ACC112 (cell line): ENCODE measurements at regions not wholly inside any gene's neighbourhood (a gene's known extent, or its start where the extent isn't known, plus 50 kb on each side); places are given as distances from the start of the nearest gene placed in this dataset.
"Not testable (repeated sequence)": the region's sequence is repeated elsewhere in the genome, so short reads cannot be mapped to it uniquely, and the experiment has no call there.

ENCODE experiments used
- H2AFZ ChIP-seq: fragments of 200-600 bp; sonication (generic); one replicate; pipeline ENCODE4 v1.6.0; 2017; ENCODE audit warnings: antibody characterized with exemption, low read length; ENCODE audit not compliant: unreplicated experiment
- H3K27ac ChIP-seq: fragments of 200-600 bp; sonication (generic); 2 replicates; pipeline ENCODE4 v1.5.1; 2014; ENCODE audit warnings: low read depth, mild to moderate bottlenecking, antibody characterized with exemption, low read length, moderate library complexity
- H3K27me3 ChIP-seq: fragments of 200-600 bp; sonication (generic); 2 replicates; pipeline ENCODE4 v1.6.1; 2014; ENCODE audit warnings: mild to moderate bottlenecking, antibody characterized with exemption, low read length, moderate library complexity, mixed read lengths; ENCODE audit not compliant: insufficient read depth
- H3K36me3 ChIP-seq: fragments of 200-600 bp; sonication (generic); 2 replicates; pipeline ENCODE4 v1.6.1; 2016; ENCODE audit warnings: mild to moderate bottlenecking, antibody characterized with exemption, low read length, moderate library complexity, mixed read lengths; ENCODE audit not compliant: insufficient read depth
- H3K4me1 ChIP-seq: fragments of 200-600 bp; sonication (generic); one replicate; pipeline ENCODE4 v1.6.1; 2016; ENCODE audit warnings: low read length, mixed read lengths; ENCODE audit not compliant: insufficient read depth, unreplicated experiment, control insufficient read depth
- H3K4me3 ChIP-seq: fragments of 200-600 bp; sonication (generic); 2 replicates; pipeline ENCODE4 v1.5.1; 2014; ENCODE audit warnings: mild to moderate bottlenecking, low read depth, low read length
- H3K79me2 ChIP-seq: fragments of 200-600 bp; sonication (generic); one replicate; pipeline ENCODE4 v1.6.0; 2016; ENCODE audit warnings: low read length; ENCODE audit not compliant: control insufficient read depth, unreplicated experiment, insufficient read depth

GRCh38 chr6:86707545-86708120 lies 229.7 kb upstream of the HTR1E start:
- Histone ChIP-seq H3K27ac (no peak overlapping the region), H3K36me3 (no peaks in the 10 kb centered on the region), H3K4me3 (no peak overlapping the region), H3K27me3 (no peaks in the 10 kb centered on the region), H3K79me2 (no peaks in the 10 kb centered on the region), H3K4me1 (no peaks in the 10 kb centered on the region), H2AFZ (no peak overlapping the region)

GRCh38 chr6:86706449-86706848 lies 230.9 kb upstream of the HTR1E start:
- Histone ChIP-seq H2AFZ (no peak overlapping the region), H3K79me2 (no peaks in the 10 kb centered on the region), H3K4me1 (no peaks in the 10 kb centered on the region), H3K36me3 (no peaks in the 10 kb centered on the region), H3K27me3 (no peaks in the 10 kb centered on the region), H3K27ac (no peak overlapping the region), H3K4me3 (no peak overlapping the region)

- not testable (repeated sequence) for H3K79me2 ChIP-seq, H3K36me3 ChIP-seq, H3K27me3 ChIP-seq, H2AFZ ChIP-seq, H3K4me1 ChIP-seq, H3K27ac ChIP-seq, H3K4me3 ChIP-seq
Observed at GRCh38 chr6:86701228-86701627, 236.1 kb upstream of the HTR1E start.

GRCh38 chr6:86686496-86686895 lies 250.8 kb upstream of the HTR1E start:
- H3K4me1 ChIP-seq: no peaks in the 10 kb centered on the region
- H3K36me3 ChIP-seq: no peaks in the 10 kb centered on the region
- H3K4me3 ChIP-seq: no peak overlapping the region
- H2AFZ ChIP-seq: no peak overlapping the region
- H3K79me2 ChIP-seq: no peaks in the 10 kb centered on the region
- H3K27me3 ChIP-seq: no peaks in the 10 kb centered on the region
- H3K27ac ChIP-seq: no peak overlapping the region

GRCh38 chr6:86685230-86685797 lies 252.0 kb upstream of the HTR1E start:
- Histone ChIP-seq H2AFZ (no peak overlapping the region), H3K27ac (no peak overlapping the region), H3K4me3 (no peak overlapping the region), H3K79me2 (no peaks in the 10 kb centered on the region), H3K27me3 (no peaks in the 10 kb centered on the region), H3K4me1 (no peaks in the 10 kb centered on the region), H3K36me3 (no peaks in the 10 kb centered on the region)

GRCh38 chr6:86683132-86683908 lies 254.0 kb upstream of the HTR1E start:
- H3K27ac ChIP-seq: no peak overlapping the region
- no peaks in the 10 kb centered on the region for H3K4me1 ChIP-seq

GRCh38 chr6:86682297-86682696 lies 255.0 kb upstream of the HTR1E start:
- Histone ChIP-seq H2AFZ (no peak overlapping the region), H3K36me3 (no peaks in the 10 kb centered on the region), H3K27me3 (no peaks in the 10 kb centered on the region), H3K4me3 (no peak overlapping the region), H3K4me1 (no peaks in the 10 kb centered on the region), H3K79me2 (no peaks in the 10 kb centered on the region), H3K27ac (no peak overlapping the region)

More at GRCh38 chr6:86683132-86683908, 254.0 kb upstream of the HTR1E start:
- H3K27me3 ChIP-seq: no peaks in the 10 kb centered on the region
- no peak overlapping the region for H3K4me3 ChIP-seq
- no peaks in the 10 kb centered on the region for H3K36me3 ChIP-seq
- H3K79me2 ChIP-seq: no peaks in the 10 kb centered on the region
- H2AFZ ChIP-seq: no peak overlapping the region

GRCh38 chr6:86681140-86681539 lies 256.2 kb upstream of the HTR1E start:
- not testable (repeated sequence) for H3K79me2 ChIP-seq, H2AFZ ChIP-seq, H3K4me1 ChIP-seq, H3K27ac ChIP-seq, H3K4me3 ChIP-seq, H3K36me3 ChIP-seq, H3K27me3 ChIP-seq

GRCh38 chr6:86672125-86672524 lies 265.2 kb upstream of the HTR1E start:
- not testable (repeated sequence) for H3K4me1 ChIP-seq, H2AFZ ChIP-seq, H3K36me3 ChIP-seq, H3K27me3 ChIP-seq, H3K79me2 ChIP-seq, H3K27ac ChIP-seq, H3K4me3 ChIP-seq

- no peak overlapping the region for H3K4me3 ChIP-seq
Observed at GRCh38 chr6:86657192-86657591, 280.1 kb upstream of the HTR1E start.

GRCh38 chr6:86629123-86629522 lies 308.2 kb upstream of the HTR1E start:
- Histone ChIP-seq H3K4me1 (no peaks in the 10 kb centered on the region), H2AFZ (no peak overlapping the region), H3K36me3 (no peaks in the 10 kb centered on the region), H3K79me2 (no peaks in the 10 kb centered on the region), H3K27ac (no peak overlapping the region), H3K4me3 (no peak overlapping the region), H3K27me3 (no peaks in the 10 kb centered on the region)

More at GRCh38 chr6:86657192-86657591, 280.1 kb upstream of the HTR1E start:
- H3K79me2 ChIP-seq: no peaks in the 10 kb centered on the region
- H3K27me3 ChIP-seq: no peaks in the 10 kb centered on the region
- no peak overlapping the region for H3K27ac ChIP-seq
- H3K4me1 ChIP-seq: no peaks in the 10 kb centered on the region
- H2AFZ ChIP-seq: no peak overlapping the region
- no peaks in the 10 kb centered on the region for H3K36me3 ChIP-seq
